ENCODE measurements at regions not wholly inside any gene's neighbourhood (a gene's known extent, or its start where the extent isn't known, plus 50 kb on each side); places are given as distances from the start of the nearest gene placed in this dataset.

DNA sequence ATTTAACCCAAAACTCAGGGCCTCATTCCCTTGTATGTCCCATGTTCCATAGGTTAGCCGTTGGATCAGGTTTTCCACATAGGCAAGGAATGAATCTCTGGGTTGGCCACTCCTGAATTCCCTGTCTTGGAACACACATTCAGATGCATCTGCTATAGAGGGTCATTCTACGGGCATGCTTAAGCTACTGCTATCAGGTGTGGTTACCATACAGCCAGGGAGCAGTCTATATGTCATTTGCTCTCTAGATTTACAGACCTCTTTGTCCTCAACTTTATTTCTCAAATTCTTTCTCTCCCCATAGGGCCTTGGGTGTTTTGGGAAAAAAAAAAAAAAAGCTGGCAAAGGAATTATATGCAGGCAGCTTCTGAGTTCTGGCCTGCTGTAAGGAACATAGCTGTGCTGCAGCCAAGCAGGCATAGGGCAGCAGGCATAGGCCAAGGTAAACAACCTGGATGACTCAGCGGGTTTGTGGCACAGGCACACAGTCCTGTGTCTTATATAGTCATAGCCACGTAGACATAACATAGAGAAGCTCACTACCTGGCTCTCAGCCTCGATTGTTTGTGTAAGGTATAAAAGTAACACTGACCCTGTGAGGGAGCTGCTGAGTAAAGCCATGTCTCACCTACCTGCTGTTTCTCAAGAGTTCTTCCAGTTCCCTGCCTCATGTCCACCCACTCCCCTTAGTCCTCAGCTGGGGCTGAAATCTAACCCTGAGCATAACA lies 141.5 kb downstream of the OSTF1 start:
- TF ChIP-seq, protein P1, sequence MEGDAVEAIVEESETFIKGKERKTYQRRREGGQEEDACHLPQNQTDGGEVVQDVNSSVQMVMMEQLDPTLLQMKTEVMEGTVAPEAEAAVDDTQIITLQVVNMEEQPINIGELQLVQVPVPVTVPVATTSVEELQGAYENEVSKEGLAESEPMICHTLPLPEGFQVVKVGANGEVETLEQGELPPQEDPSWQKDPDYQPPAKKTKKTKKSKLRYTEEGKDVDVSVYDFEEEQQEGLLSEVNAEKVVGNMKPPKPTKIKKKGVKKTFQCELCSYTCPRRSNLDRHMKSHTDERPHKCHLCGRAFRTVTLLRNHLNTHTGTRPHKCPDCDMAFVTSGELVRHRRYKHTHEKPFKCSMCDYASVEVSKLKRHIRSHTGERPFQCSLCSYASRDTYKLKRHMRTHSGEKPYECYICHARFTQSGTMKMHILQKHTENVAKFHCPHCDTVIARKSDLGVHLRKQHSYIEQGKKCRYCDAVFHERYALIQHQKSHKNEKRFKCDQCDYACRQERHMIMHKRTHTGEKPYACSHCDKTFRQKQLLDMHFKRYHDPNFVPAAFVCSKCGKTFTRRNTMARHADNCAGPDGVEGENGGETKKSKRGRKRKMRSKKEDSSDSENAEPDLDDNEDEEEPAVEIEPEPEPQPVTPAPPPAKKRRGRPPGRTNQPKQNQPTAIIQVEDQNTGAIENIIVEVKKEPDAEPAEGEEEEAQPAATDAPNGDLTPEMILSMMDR (IDR thresholded peaks at IDR 0.05): no peak
- TF ChIP-seq POLR2AphosphoS5 (IDR thresholded peaks at IDR 0.05): peak; percentile 16 to 53 (median 42)
- H3K27ac ChIP-seq: peak overlapping the region; percentile 67 to 77 (median 71)
- H3K36me3 ChIP-seq: no peaks in the 10 kb centered on the region
- DNase-seq: peak; percentile 42 to 88
- peaks cover 0 to 8% (median 6%) of the 10 kb centered on the region in 4 donors for H3K9me3 ChIP-seq
- H3K4me3 ChIP-seq: no peak overlapping the region
- no peaks in the 10 kb centered on the region for H3K27me3 ChIP-seq
- H3K4me1 ChIP-seq: peaks cover 0 to 37% (median 31%) of the 10 kb centered on the region in 4 donors
- intact Hi-C loops (cut with DNase I; ENCODE audit: low total_unique reads): no loop called here
- 35 to 49% (median 41%) methylated on average over 5 of the region's 5 CpGs for WGBS, 5 donors

DNA sequence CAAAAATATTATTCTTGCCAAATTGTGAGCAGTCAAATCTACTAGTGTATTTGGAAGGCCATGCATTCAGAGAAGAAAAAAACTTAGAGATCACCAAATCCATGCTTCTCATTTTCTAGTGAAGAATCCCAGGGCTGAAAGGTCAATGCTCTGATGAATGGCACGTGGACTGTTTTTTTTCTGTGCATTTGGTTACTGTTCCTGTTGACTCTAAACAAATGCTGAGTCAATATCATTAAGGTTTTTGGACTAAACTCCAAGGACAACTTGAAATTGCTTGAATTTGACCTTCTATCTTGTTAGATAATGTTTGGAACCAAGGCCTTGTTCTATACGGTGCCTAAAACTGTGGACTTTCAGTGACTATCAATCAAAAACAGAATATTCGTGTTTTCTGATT lies 142.2 kb downstream of the OSTF1 start:
- H3K4me1 ChIP-seq: peaks cover 0 to 37% (median 31%) of the 10 kb centered on the region in 4 donors
- intact Hi-C loops (cut with DNase I; ENCODE audit: low total_unique reads): no loop called here
- H3K36me3 ChIP-seq: no peaks in the 10 kb centered on the region
- H3K27ac ChIP-seq: peak overlapping the region in 4 of 5 donors; percentile 67 to 77 (median 70)
- no peak overlapping the region for H3K4me3 ChIP-seq
- peaks cover 0 to 8% (median 6%) of the 10 kb centered on the region in 4 donors for H3K9me3 ChIP-seq
- WGBS, 5 donors: 39 to 66% (median 49%) methylated on average over 3 of the region's 3 CpGs
- H3K27me3 ChIP-seq: no peaks in the 10 kb centered on the region
- no peak for DNase-seq
- no peak for TF ChIP-seq POLR2AphosphoS5 (IDR thresholded peaks at IDR 0.05)
- no peak for TF ChIP-seq POLR2A (IDR thresholded peaks at IDR 0.05)

DNA sequence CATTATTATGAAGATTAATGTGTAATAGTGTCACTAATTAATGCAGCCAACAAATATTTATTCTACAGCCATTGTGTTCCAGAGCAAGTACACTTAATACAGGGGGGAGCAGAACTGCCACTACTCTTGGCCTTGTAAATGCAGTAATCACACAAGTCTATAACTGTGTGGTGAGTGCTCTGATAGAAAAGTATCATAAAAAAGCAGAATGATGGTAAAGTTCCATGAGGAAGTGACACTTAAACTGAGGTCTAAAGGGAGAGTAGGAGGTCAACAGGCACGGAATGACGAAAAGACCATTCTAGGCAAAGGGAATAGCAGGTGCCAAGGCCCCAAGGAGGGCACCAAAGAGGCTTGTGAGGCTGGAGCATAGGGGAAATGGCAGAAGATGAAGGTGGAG lies 142.9 kb downstream of the OSTF1 start:
- Histone ChIP-seq H3K27me3 (no peaks in the 10 kb centered on the region), H3K4me1 (peaks cover 0 to 37% (median 31%) of the 10 kb centered on the region in 4 donors), H3K4me3 (no peak overlapping the region), H3K9me3 (peaks cover 0 to 6% (median 5%) of the 10 kb centered on the region in 4 donors), H3K27ac (no peak overlapping the region), H3K36me3 (no peaks in the 10 kb centered on the region)
- 76 to 96% (median 87%) methylated on average over 2 of the region's 2 CpGs for WGBS, 5 donors
- DNase-seq: no peak
- TF ChIP-seq POLR2AphosphoS5 (IDR thresholded peaks at IDR 0.05) (no peak), EP300 (IDR thresholded peaks at IDR 0.05) (no peak), POLR2A (IDR thresholded peaks at IDR 0.05) (no peak)
- TF ChIP-seq, protein P1 (IDR thresholded peaks at IDR 0.05): no peak
- intact Hi-C loops (cut with DNase I; ENCODE audit: low total_unique reads): no loop called here

DNA sequence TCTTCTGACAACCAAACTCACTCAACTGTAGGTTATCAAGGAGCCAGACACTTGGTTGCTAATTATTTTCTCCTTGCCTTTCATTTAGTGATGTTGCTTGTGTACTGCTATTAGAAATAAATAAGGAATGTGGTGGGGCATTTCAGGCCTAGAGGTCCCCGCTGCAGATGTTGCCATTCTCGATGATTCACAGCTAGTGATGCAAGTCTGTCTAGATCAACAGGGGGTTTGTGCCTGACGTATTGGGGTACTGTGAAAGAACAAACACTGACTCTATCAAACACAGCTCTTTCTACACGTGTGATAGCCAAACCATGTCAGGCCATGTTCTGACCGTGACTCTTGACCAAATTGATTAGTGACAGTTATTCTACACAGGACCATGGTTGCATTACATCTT lies 144.7 kb downstream of the OSTF1 start:
- Histone ChIP-seq H3K9me3 (no peaks in the 10 kb centered on the region), H3K4me3 (no peak overlapping the region), H3K27me3 (no peaks in the 10 kb centered on the region), H3K36me3 (no peaks in the 10 kb centered on the region), H3K27ac (peak overlapping the region in 1 of 5 donors; percentile 18), H3K4me1 (peaks cover 1 to 37% (median 31%) of the 10 kb centered on the region in 4 donors)
- intact Hi-C loops (cut with DNase I; ENCODE audit: low total_unique reads): no loop called here
- no peak for DNase-seq
- TF ChIP-seq, protein P1 (IDR thresholded peaks at IDR 0.05): no peak
- 84 to 91% (median 88%) methylated on average over 5 of the region's 5 CpGs for WGBS, 5 donors

DNA sequence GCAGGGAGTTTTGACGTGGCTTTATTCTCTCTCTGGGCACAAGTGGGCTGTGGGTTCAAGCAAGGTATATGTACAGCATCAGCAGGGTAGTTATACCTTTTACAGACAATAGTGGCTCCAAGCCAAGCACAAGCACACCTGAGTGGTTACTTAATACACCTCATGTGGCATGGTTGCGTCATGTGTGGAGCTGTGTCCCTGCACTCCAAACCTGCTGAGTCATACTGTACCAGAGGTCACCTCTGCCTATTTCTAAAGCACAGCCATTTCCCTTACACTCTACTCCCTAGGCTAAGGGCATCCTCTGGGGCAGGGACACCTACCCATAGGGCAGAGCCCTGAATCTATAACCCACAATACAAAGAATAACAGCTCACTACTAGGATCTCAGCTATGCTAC lies 147.3 kb downstream of the OSTF1 start:
- H3K4me1 ChIP-seq: peaks cover 4 to 26% (median 13%) of the 10 kb centered on the region in 4 donors
- H3K27me3 ChIP-seq: no peaks in the 10 kb centered on the region
- DNase-seq: peak in 1 of 2 donors; percentile 48
- H3K36me3 ChIP-seq: no peaks in the 10 kb centered on the region
- intact Hi-C loops (cut with DNase I; ENCODE audit: low total_unique reads): no loop called here
- TF ChIP-seq, protein P1 (IDR thresholded peaks at IDR 0.05): no peak
- no peak for TF ChIP-seq POLR2A (IDR thresholded peaks at IDR 0.05)
- 93 to 98% (median 97%) methylated on average over 2 of the region's 2 CpGs for WGBS, 5 donors
- H3K9me3 ChIP-seq: no peaks in the 10 kb centered on the region
- no peak overlapping the region for H3K27ac ChIP-seq
- H3K4me3 ChIP-seq: no peak overlapping the region

All from stomach (tissue), 8 donors.